GM23338 (cell line): ENCODE measurements at regions not wholly inside any gene's neighbourhood (a gene's known extent, or its start where the extent isn't known, plus 50 kb on each side); places are given as distances from the start of the nearest gene placed in this dataset.

Experiments used
- ATAC-seq: fragments of 200-7000 bp; cut with Tn5 transposase; 3 replicates; pipeline ENCODE4 v1.9.1; 2020
- DNase-seq: peaks from one replicate; pipeline ENCODE4 v3.0.0-alpha.2; 2015; ENCODE audit warnings: low spot score
- H2AFZ ChIP-seq: fragments of 200-600 bp; sonication (generic); 2 replicates; pipeline ENCODE4 v1.8.0; 2016; ENCODE audit warnings: antibody characterized with exemption, mild to moderate bottlenecking, moderate library complexity
- H3F3A ChIP-seq: fragments of 200-600 bp; sonication (generic); replicated peaks from 2 replicates; pipeline ENCODE4 v1.8.0; 2017; ENCODE audit warnings: antibody characterized with exemption, mixed run types, low read depth
- H3K27ac ChIP-seq: fragments of 200-600 bp; sonication (generic); 2 replicates; pipeline ENCODE4 v1.6.1; 2016; ENCODE audit warnings: low read depth
- H3K27me3 ChIP-seq: fragments of 200-600 bp; sonication (generic); 2 replicates; pipeline ENCODE4 v1.8.0; 2016; ENCODE audit warnings: mild to moderate bottlenecking, mixed run types, moderate library complexity; ENCODE audit not compliant: insufficient read depth
- H3K36me3 ChIP-seq: fragments of 200-600 bp; sonication (generic); 2 replicates; pipeline ENCODE4 v1.8.0; 2016; ENCODE audit warnings: mild to moderate bottlenecking; ENCODE audit not compliant: insufficient read depth
- H3K4me1 ChIP-seq: fragments of 200-600 bp; sonication (generic); 2 replicates; pipeline ENCODE4 v1.8.0; 2016; ENCODE audit warnings: mild to moderate bottlenecking, moderate library complexity; ENCODE audit not compliant: insufficient read depth
- H3K4me2 ChIP-seq: fragments of 200-600 bp; sonication (generic); 2 replicates; pipeline ENCODE4 v1.7.1; 2017; ENCODE audit warnings: mixed run types
- H3K4me3 ChIP-seq: fragments of 200-600 bp; sonication (generic); 2 replicates; pipeline ENCODE4 v1.6.1; 2016; ENCODE audit warnings: mixed run types
- H3K79me2 ChIP-seq: fragments of 200-600 bp; sonication (generic); replicated peaks from 2 replicates; pipeline ENCODE4 v1.8.0; 2017; ENCODE audit warnings: mild to moderate bottlenecking; ENCODE audit not compliant: insufficient read depth
- H3K9me2 ChIP-seq: fragments of 200-600 bp; sonication (generic); 2 replicates; pipeline ENCODE4 v1.8.0; 2017; ENCODE audit not compliant: insufficient read depth
- H4K20me1 ChIP-seq: fragments of 200-600 bp; sonication (generic); replicated peaks from 2 replicates; pipeline ENCODE4 v1.8.0; 2017; ENCODE audit warnings: mild to moderate bottlenecking; ENCODE audit not compliant: insufficient read depth
- H3K27ac Mint-ChIP-seq: 2 replicates; pipeline ENCODE4 v1.8.0; 2020; ENCODE audit warnings: inconsistent platforms, mild to moderate bottlenecking, moderate library complexity, mixed read lengths
- H3K27me3 Mint-ChIP-seq: 3 replicates; pipeline ENCODE4 v1.8.0; 2022; ENCODE audit warnings: low read depth, mild to moderate bottlenecking, moderate library complexity, mixed read lengths, inconsistent platforms; ENCODE audit not compliant: insufficient read depth, poor library complexity
- H3K36me3 Mint-ChIP-seq: 3 replicates; pipeline ENCODE4 v1.8.0; 2021; ENCODE audit warnings: low read depth, mild to moderate bottlenecking, inconsistent platforms, moderate library complexity, mixed read lengths
- H3K4me1 Mint-ChIP-seq: 3 replicates; pipeline ENCODE4 v1.8.0; 2020; ENCODE audit warnings: mild to moderate bottlenecking, inconsistent platforms, mixed read lengths
- H3K4me3 Mint-ChIP-seq: 3 replicates; pipeline ENCODE4 v1.8.0; 2021; ENCODE audit warnings: moderate library complexity, mild to moderate bottlenecking, inconsistent platforms, mixed read lengths
- H3K9me3 Mint-ChIP-seq: 3 replicates; pipeline ENCODE4 v1.8.0; 2020; ENCODE audit warnings: moderate library complexity, mild to moderate bottlenecking, inconsistent platforms, mixed read lengths
- CREB1 ChIP-seq: fragments of 250-450 bp; sonication (Bioruptor Pico); IDR thresholded peaks from 2 replicates; pipeline ENCODE4 v1.5.0; 2020; ENCODE audit warnings: low read depth, mild to moderate bottlenecking, moderate library complexity
- EZH2 ChIP-seq: fragments of 200-600 bp; sonication (generic); IDR thresholded peaks from one replicate; pipeline ENCODE4 v1.8.0; 2017; ENCODE audit warnings: antibody characterized with exemption, mild to moderate bottlenecking, low read depth; ENCODE audit not compliant: unreplicated experiment
- EZH2phosphoT487 ChIP-seq: fragments of 200-600 bp; sonication (generic); IDR thresholded peaks from one replicate; pipeline ENCODE4 v1.8.1; 2018; ENCODE audit warnings: antibody characterized with exemption; ENCODE audit not compliant: unreplicated experiment
- JUNB ChIP-seq: IDR thresholded peaks from one replicate; pipeline ENCODE4 v1.6.1; 2016; ENCODE audit warnings: antibody characterized with exemption; ENCODE audit not compliant: unreplicated experiment
- NANOG ChIP-seq: IDR thresholded peaks from 2 replicates; pipeline ENCODE4 v1.6.1; 2016; ENCODE audit warnings: antibody characterized with exemption, borderline replicate concordance
- POLR2AphosphoS5 ChIP-seq: IDR thresholded peaks from 2 replicates; pipeline ENCODE4 v1.6.1; 2016; ENCODE audit warnings: antibody characterized with exemption, low read depth
- STAT1 ChIP-seq: IDR thresholded peaks from one replicate; pipeline ENCODE4 v1.6.1; 2016; ENCODE audit warnings: antibody characterized with exemption; ENCODE audit not compliant: unreplicated experiment
- ZNF114 ChIP-seq: fragments of 250-450 bp; sonication (Bioruptor Pico); IDR thresholded peaks from 2 replicates; pipeline ENCODE4 v1.5.0; 2020; ENCODE audit warnings: mild to moderate bottlenecking, moderate library complexity
- ZNF331 ChIP-seq: fragments of 250-450 bp; sonication (Bioruptor Pico); IDR thresholded peaks from 2 replicates; pipeline ENCODE4 v1.5.0; 2020; ENCODE audit warnings: low read depth, mild to moderate bottlenecking, moderate library complexity
- TF ChIP-seq, protein P1 (sequence below): IDR thresholded peaks from one replicate; pipeline ENCODE4 v1.6.1; 2018; ENCODE audit warnings: antibody characterized with exemption; ENCODE audit not compliant: unreplicated experiment
- TF ChIP-seq, protein P2 (sequence below): IDR thresholded peaks from 2 replicates; pipeline ENCODE4 v1.6.1; 2016; ENCODE audit warnings: antibody characterized with exemption
- TF ChIP-seq, protein P3 (sequence below), 2 experiments: fragments of 200-600 bp in 1 of 2; sonication (generic) in 1 of 2; conservative IDR thresholded peaks; 2 replicates each; pipeline versions ENCODE4 v1.5.1 to v1.6.1; 2016 to 2017; ENCODE audit warnings: antibody characterized with exemption in 2 of 2, low read depth in 2 of 2, mild to moderate bottlenecking in 2 of 2, moderate library complexity in 1 of 2

DNA sequence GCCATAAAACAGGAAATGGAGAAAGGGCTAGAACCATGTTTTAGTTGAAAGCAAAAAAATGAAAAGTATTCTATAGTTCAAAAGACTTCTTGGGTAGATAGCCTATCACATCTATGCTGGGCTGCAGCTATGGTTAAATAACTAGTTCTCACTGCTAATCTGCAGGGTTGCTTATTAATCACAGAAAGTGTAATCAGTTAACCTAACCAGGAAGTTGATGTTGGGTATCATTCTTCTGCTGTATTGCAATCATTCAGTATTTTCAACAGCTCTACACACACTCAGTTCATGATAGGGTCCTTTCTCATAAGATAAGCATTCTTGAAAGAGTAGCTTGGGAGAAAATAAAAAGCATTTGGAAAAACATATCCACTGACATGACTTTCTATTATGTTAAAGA is 135.2 kb upstream of the TCF21 start (continued):
- TF ChIP-seq, protein P1, sequence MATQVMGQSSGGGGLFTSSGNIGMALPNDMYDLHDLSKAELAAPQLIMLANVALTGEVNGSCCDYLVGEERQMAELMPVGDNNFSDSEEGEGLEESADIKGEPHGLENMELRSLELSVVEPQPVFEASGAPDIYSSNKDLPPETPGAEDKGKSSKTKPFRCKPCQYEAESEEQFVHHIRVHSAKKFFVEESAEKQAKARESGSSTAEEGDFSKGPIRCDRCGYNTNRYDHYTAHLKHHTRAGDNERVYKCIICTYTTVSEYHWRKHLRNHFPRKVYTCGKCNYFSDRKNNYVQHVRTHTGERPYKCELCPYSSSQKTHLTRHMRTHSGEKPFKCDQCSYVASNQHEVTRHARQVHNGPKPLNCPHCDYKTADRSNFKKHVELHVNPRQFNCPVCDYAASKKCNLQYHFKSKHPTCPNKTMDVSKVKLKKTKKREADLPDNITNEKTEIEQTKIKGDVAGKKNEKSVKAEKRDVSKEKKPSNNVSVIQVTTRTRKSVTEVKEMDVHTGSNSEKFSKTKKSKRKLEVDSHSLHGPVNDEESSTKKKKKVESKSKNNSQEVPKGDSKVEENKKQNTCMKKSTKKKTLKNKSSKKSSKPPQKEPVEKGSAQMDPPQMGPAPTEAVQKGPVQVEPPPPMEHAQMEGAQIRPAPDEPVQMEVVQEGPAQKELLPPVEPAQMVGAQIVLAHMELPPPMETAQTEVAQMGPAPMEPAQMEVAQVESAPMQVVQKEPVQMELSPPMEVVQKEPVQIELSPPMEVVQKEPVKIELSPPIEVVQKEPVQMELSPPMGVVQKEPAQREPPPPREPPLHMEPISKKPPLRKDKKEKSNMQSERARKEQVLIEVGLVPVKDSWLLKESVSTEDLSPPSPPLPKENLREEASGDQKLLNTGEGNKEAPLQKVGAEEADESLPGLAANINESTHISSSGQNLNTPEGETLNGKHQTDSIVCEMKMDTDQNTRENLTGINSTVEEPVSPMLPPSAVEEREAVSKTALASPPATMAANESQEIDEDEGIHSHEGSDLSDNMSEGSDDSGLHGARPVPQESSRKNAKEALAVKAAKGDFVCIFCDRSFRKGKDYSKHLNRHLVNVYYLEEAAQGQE: no peak
- no peak for TF ChIP-seq EZH2phosphoT487
- TF ChIP-seq STAT1: no peak

DNA sequence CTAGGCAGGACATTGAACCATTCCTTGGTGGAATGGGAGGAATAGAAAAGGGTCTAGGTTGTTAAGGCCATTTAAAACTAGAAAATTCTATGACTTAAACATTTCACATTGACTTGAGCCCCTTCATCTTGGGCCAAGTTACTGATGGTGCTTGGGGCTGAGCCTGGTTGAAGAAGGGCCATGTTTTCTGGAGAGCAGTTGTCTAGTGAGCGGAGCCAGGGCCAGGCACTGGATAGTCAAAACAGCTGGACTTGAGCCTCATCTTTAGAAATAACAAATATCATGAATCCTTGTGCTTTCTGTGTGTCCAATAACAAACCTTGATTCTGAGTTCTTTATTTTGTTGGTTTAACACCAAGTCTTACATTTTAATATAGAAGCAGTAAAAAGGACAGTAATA is 134.6 kb upstream of the TCF21 start:
- H4K20me1 ChIP-seq: no peaks in the 10 kb centered on the region
- DNase-seq (no peak), ATAC-seq (no peak)
- H3K9me2 ChIP-seq: no peaks in the 10 kb centered on the region
- H3K4me2 ChIP-seq: no peak overlapping the region
- no peaks in the 10 kb centered on the region for H3K36me3 Mint-ChIP-seq
- H3K4me1 Mint-ChIP-seq: no peaks in the 10 kb centered on the region
- H3K36me3 ChIP-seq: no peaks in the 10 kb centered on the region
- H2AFZ ChIP-seq: no peak overlapping the region
- no peaks in the 10 kb centered on the region for H3K9me3 Mint-ChIP-seq
- H3K27me3 Mint-ChIP-seq: peaks cover 1% of the 10 kb centered on the region
- H3K79me2 ChIP-seq: no peaks in the 10 kb centered on the region
- no peak overlapping the region for H3K27ac ChIP-seq
- no peaks in the 10 kb centered on the region for H3K27me3 ChIP-seq
- no peaks in the 10 kb centered on the region for H3K4me1 ChIP-seq
- H3K4me3 Mint-ChIP-seq: no peak overlapping the region
- no peak overlapping the region for H3K4me3 ChIP-seq
- no peak overlapping the region for H3K27ac Mint-ChIP-seq
- no peaks in the 10 kb centered on the region for H3F3A ChIP-seq
- TF ChIP-seq EZH2 (no peak), ZNF331 (CRISPR knock-in tag) (no peak), NANOG (no peak), JUNB (no peak), EZH2phosphoT487 (no peak), ZNF114 (no peak), CREB1 (no peak), POLR2AphosphoS5 (no peak), STAT1 (no peak)
- TF ChIP-seq, protein P2, sequence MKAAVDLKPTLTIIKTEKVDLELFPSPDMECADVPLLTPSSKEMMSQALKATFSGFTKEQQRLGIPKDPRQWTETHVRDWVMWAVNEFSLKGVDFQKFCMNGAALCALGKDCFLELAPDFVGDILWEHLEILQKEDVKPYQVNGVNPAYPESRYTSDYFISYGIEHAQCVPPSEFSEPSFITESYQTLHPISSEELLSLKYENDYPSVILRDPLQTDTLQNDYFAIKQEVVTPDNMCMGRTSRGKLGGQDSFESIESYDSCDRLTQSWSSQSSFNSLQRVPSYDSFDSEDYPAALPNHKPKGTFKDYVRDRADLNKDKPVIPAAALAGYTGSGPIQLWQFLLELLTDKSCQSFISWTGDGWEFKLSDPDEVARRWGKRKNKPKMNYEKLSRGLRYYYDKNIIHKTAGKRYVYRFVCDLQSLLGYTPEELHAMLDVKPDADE: no peak
- TF ChIP-seq, protein P3, sequence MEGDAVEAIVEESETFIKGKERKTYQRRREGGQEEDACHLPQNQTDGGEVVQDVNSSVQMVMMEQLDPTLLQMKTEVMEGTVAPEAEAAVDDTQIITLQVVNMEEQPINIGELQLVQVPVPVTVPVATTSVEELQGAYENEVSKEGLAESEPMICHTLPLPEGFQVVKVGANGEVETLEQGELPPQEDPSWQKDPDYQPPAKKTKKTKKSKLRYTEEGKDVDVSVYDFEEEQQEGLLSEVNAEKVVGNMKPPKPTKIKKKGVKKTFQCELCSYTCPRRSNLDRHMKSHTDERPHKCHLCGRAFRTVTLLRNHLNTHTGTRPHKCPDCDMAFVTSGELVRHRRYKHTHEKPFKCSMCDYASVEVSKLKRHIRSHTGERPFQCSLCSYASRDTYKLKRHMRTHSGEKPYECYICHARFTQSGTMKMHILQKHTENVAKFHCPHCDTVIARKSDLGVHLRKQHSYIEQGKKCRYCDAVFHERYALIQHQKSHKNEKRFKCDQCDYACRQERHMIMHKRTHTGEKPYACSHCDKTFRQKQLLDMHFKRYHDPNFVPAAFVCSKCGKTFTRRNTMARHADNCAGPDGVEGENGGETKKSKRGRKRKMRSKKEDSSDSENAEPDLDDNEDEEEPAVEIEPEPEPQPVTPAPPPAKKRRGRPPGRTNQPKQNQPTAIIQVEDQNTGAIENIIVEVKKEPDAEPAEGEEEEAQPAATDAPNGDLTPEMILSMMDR (conservative IDR thresholded peaks at IDR 0.05; ENCODE audit: low read depth in 2 of 2): no peak
- TF ChIP-seq, protein P1: no peak
